Adrenal gland (tissue), 5 donors: ENCODE measurements at regions not wholly inside any gene's neighbourhood (a gene's known extent, or its start where the extent isn't known, plus 50 kb on each side); places are given as distances from the start of the nearest gene placed in this dataset.

Experiments used
- CTCF ChIP-seq, 6 experiments: fragments of 450-650 bp in 4 of 6; fragments of 200-600 bp in 2 of 6; sonication (generic) in 1 of 6; IDR thresholded peaks; 1 replicate in 5 of 6; 2 replicates in 1 of 6; pipeline versions ENCODE4 v1.5.1 to v1.8.0; 2016 to 2021; ENCODE audit warnings: antibody characterized with exemption in 6 of 6, mild to moderate bottlenecking in 2 of 6, moderate library complexity in 1 of 6
- POLR2A ChIP-seq, 2 donors: fragments of 450-650 bp; IDR thresholded peaks; one replicate each; pipeline ENCODE4 v1.6.1; 2017; ENCODE audit warnings: antibody characterized with exemption in 2 of 2, mild to moderate bottlenecking in 2 of 2, moderate library complexity in 1 of 2
- donor health status: DM: no; HTN: no; CAD: no.

- TF ChIP-seq POLR2A (IDR thresholded peaks at IDR 0.05) (no peak), CTCF (IDR thresholded peaks at IDR 0.05) (no peak)
Observed at GRCh38 chr21:20250337-20250736, 747.9 kb upstream of the NCAM2 start.
